HEK293T (cell line): ENCODE measurements at regions not wholly inside any gene's neighbourhood (a gene's known extent, or its start where the extent isn't known, plus 50 kb on each side); places are given as distances from the start of the nearest gene placed in this dataset.

ENCODE experiments used
- CTBP1 ChIP-seq: fragments of 450-650 bp; IDR thresholded peaks from 2 replicates; pipeline ENCODE4 v1.6.1; 2016; ENCODE audit warnings: borderline replicate concordance
- ELF4 ChIP-seq: fragments of 450-650 bp; IDR thresholded peaks from 2 replicates; pipeline ENCODE4 v1.6.1; 2017; ENCODE audit warnings: antibody characterized with exemption
- FOXA1 ChIP-seq: fragments of 450-650 bp; IDR thresholded peaks from 2 replicates; pipeline ENCODE4 v1.6.1; 2016; ENCODE audit warnings: mild to moderate bottlenecking
- FOXK2 ChIP-seq: fragments of 450-650 bp; IDR thresholded peaks from 2 replicates; pipeline ENCODE4 v1.6.1; 2016; ENCODE audit warnings: mild to moderate bottlenecking
- FOXM1 ChIP-seq: fragments of 450-650 bp; IDR thresholded peaks from 2 replicates; pipeline ENCODE4 v1.6.1; 2017; ENCODE audit warnings: mild to moderate bottlenecking, borderline replicate concordance
- HDGF ChIP-seq: fragments of 450-650 bp; IDR thresholded peaks from 2 replicates; pipeline ENCODE4 v1.6.1; 2017; ENCODE audit warnings: antibody characterized with exemption, borderline replicate concordance
- NFRKB ChIP-seq: fragments of 450-650 bp; IDR thresholded peaks from 2 replicates; pipeline ENCODE4 v1.6.1; 2016; ENCODE audit warnings: mild to moderate bottlenecking, moderate library complexity
- SP1 ChIP-seq: fragments of 450-650 bp; IDR thresholded peaks from 2 replicates; pipeline ENCODE4 v1.6.1; 2017
- TARDBP ChIP-seq: fragments of 450-650 bp; IDR thresholded peaks from 2 replicates; pipeline ENCODE4 v1.6.1; 2016
- ZNF384 ChIP-seq: fragments of 450-650 bp; IDR thresholded peaks from 2 replicates; pipeline ENCODE4 v1.6.1; 2016
- TF ChIP-seq, protein P1 (sequence below): fragments of 450-650 bp; IDR thresholded peaks from 2 replicates; pipeline ENCODE4 v1.6.1; 2016

DNA sequence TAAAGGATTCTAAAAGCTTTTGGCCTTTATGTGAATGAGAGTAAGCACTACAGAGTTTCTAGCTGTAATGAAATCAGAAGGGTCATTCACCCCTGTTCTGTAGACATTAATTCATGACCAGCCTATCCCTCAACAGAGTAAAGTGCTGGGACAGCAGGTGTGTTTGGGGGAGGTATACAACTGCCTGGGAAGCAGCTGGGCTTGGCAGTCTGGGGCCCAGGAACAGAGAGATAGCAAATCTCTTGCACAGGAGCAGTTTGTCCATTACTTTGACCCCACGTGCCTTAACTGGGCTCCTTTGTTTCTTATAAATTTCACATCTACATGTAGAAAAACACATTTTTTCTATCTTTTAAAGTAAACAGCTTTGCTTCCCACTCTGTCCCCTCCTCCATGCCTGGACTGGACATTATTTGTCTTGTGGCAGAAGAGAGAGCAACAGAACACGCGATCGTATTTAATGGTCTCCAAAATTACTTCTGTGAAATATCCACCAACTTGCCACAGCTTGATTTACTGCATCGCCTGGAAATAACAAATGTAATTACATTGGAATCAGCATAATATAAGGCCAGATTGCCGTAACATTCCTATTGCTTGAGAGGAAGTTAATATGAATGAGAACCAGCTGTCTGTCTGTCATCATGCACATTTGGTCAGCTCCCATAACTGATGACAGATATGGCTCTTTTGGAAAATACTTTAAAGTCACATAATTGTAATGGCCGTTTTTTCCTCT, 263.8 kb downstream of the RBM43 start:
- TF ChIP-seq CTBP1 (no peak), TARDBP (no peak), FOXM1 (no peak), FOXK2 (no peak), SP1 (no peak), ZNF384 (no peak), NFRKB (no peak), ELF4 (no peak), FOXA1 (no peak), HDGF (no peak)
- TF ChIP-seq, protein P1, sequence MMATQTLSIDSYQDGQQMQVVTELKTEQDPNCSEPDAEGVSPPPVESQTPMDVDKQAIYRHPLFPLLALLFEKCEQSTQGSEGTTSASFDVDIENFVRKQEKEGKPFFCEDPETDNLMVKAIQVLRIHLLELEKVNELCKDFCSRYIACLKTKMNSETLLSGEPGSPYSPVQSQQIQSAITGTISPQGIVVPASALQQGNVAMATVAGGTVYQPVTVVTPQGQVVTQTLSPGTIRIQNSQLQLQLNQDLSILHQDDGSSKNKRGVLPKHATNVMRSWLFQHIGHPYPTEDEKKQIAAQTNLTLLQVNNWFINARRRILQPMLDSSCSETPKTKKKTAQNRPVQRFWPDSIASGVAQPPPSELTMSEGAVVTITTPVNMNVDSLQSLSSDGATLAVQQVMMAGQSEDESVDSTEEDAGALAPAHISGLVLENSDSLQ: 0 out of 2 replicates have a peak, but pooled peaks have one; percentile 12
